GM23338 (cell line): ENCODE measurements at regions not wholly inside any gene's neighbourhood (a gene's known extent, or its start where the extent isn't known, plus 50 kb on each side); places are given as distances from the start of the nearest gene placed in this dataset.

Experiments
- ATAC-seq: fragments of 200-7000 bp; cut with Tn5 transposase; 3 replicates; pipeline ENCODE4 v1.9.1; 2020
- DNase-seq: peaks from one replicate; pipeline ENCODE4 v3.0.0-alpha.2; 2015; ENCODE audit warnings: low spot score
- H2AFZ ChIP-seq: fragments of 200-600 bp; sonication (generic); 2 replicates; pipeline ENCODE4 v1.8.0; 2016; ENCODE audit warnings: antibody characterized with exemption, mild to moderate bottlenecking, moderate library complexity
- H3F3A ChIP-seq: fragments of 200-600 bp; sonication (generic); replicated peaks from 2 replicates; pipeline ENCODE4 v1.8.0; 2017; ENCODE audit warnings: antibody characterized with exemption, mixed run types, low read depth
- H3K27ac ChIP-seq: fragments of 200-600 bp; sonication (generic); 2 replicates; pipeline ENCODE4 v1.6.1; 2016; ENCODE audit warnings: low read depth
- H3K27me3 ChIP-seq: fragments of 200-600 bp; sonication (generic); 2 replicates; pipeline ENCODE4 v1.8.0; 2016; ENCODE audit warnings: mild to moderate bottlenecking, mixed run types, moderate library complexity; ENCODE audit not compliant: insufficient read depth
- H3K36me3 ChIP-seq: fragments of 200-600 bp; sonication (generic); 2 replicates; pipeline ENCODE4 v1.8.0; 2016; ENCODE audit warnings: mild to moderate bottlenecking; ENCODE audit not compliant: insufficient read depth
- H3K4me1 ChIP-seq: fragments of 200-600 bp; sonication (generic); 2 replicates; pipeline ENCODE4 v1.8.0; 2016; ENCODE audit warnings: mild to moderate bottlenecking, moderate library complexity; ENCODE audit not compliant: insufficient read depth
- H3K4me2 ChIP-seq: fragments of 200-600 bp; sonication (generic); 2 replicates; pipeline ENCODE4 v1.7.1; 2017; ENCODE audit warnings: mixed run types
- H3K4me3 ChIP-seq: fragments of 200-600 bp; sonication (generic); 2 replicates; pipeline ENCODE4 v1.6.1; 2016; ENCODE audit warnings: mixed run types
- H3K79me2 ChIP-seq: fragments of 200-600 bp; sonication (generic); replicated peaks from 2 replicates; pipeline ENCODE4 v1.8.0; 2017; ENCODE audit warnings: mild to moderate bottlenecking; ENCODE audit not compliant: insufficient read depth
- H3K9me2 ChIP-seq: fragments of 200-600 bp; sonication (generic); 2 replicates; pipeline ENCODE4 v1.8.0; 2017; ENCODE audit not compliant: insufficient read depth
- H4K20me1 ChIP-seq: fragments of 200-600 bp; sonication (generic); replicated peaks from 2 replicates; pipeline ENCODE4 v1.8.0; 2017; ENCODE audit warnings: mild to moderate bottlenecking; ENCODE audit not compliant: insufficient read depth
- H3K27ac Mint-ChIP-seq: 2 replicates; pipeline ENCODE4 v1.8.0; 2020; ENCODE audit warnings: inconsistent platforms, mild to moderate bottlenecking, moderate library complexity, mixed read lengths
- H3K27me3 Mint-ChIP-seq: 3 replicates; pipeline ENCODE4 v1.8.0; 2022; ENCODE audit warnings: low read depth, mild to moderate bottlenecking, moderate library complexity, mixed read lengths, inconsistent platforms; ENCODE audit not compliant: insufficient read depth, poor library complexity
- H3K36me3 Mint-ChIP-seq: 3 replicates; pipeline ENCODE4 v1.8.0; 2021; ENCODE audit warnings: low read depth, mild to moderate bottlenecking, inconsistent platforms, moderate library complexity, mixed read lengths
- H3K4me1 Mint-ChIP-seq: 3 replicates; pipeline ENCODE4 v1.8.0; 2020; ENCODE audit warnings: mild to moderate bottlenecking, inconsistent platforms, mixed read lengths
- H3K4me3 Mint-ChIP-seq: 3 replicates; pipeline ENCODE4 v1.8.0; 2021; ENCODE audit warnings: moderate library complexity, mild to moderate bottlenecking, inconsistent platforms, mixed read lengths
- H3K9me3 Mint-ChIP-seq: 3 replicates; pipeline ENCODE4 v1.8.0; 2020; ENCODE audit warnings: moderate library complexity, mild to moderate bottlenecking, inconsistent platforms, mixed read lengths
- CREB1 ChIP-seq: fragments of 250-450 bp; sonication (Bioruptor Pico); IDR thresholded peaks from 2 replicates; pipeline ENCODE4 v1.5.0; 2020; ENCODE audit warnings: low read depth, mild to moderate bottlenecking, moderate library complexity
- CTCF ChIP-seq, 2 experiments: fragments of 200-600 bp in 1 of 2; sonication (generic) in 1 of 2; conservative IDR thresholded peaks; 2 replicates each; pipeline versions ENCODE4 v1.5.1 to v1.6.1; 2016 to 2017; ENCODE audit warnings: antibody characterized with exemption in 2 of 2, low read depth in 2 of 2, mild to moderate bottlenecking in 2 of 2, moderate library complexity in 1 of 2
- ETS1 ChIP-seq: IDR thresholded peaks from 2 replicates; pipeline ENCODE4 v1.6.1; 2016; ENCODE audit warnings: antibody characterized with exemption
- EZH2 ChIP-seq: fragments of 200-600 bp; sonication (generic); IDR thresholded peaks from one replicate; pipeline ENCODE4 v1.8.0; 2017; ENCODE audit warnings: antibody characterized with exemption, mild to moderate bottlenecking, low read depth; ENCODE audit not compliant: unreplicated experiment
- EZH2phosphoT487 ChIP-seq: fragments of 200-600 bp; sonication (generic); IDR thresholded peaks from one replicate; pipeline ENCODE4 v1.8.1; 2018; ENCODE audit warnings: antibody characterized with exemption; ENCODE audit not compliant: unreplicated experiment
- JUNB ChIP-seq: IDR thresholded peaks from one replicate; pipeline ENCODE4 v1.6.1; 2016; ENCODE audit warnings: antibody characterized with exemption; ENCODE audit not compliant: unreplicated experiment
- NANOG ChIP-seq: IDR thresholded peaks from 2 replicates; pipeline ENCODE4 v1.6.1; 2016; ENCODE audit warnings: antibody characterized with exemption, borderline replicate concordance
- POLR2AphosphoS5 ChIP-seq: IDR thresholded peaks from 2 replicates; pipeline ENCODE4 v1.6.1; 2016; ENCODE audit warnings: antibody characterized with exemption, low read depth
- STAT1 ChIP-seq: IDR thresholded peaks from one replicate; pipeline ENCODE4 v1.6.1; 2016; ENCODE audit warnings: antibody characterized with exemption; ENCODE audit not compliant: unreplicated experiment
- ZNF114 ChIP-seq: fragments of 250-450 bp; sonication (Bioruptor Pico); IDR thresholded peaks from 2 replicates; pipeline ENCODE4 v1.5.0; 2020; ENCODE audit warnings: mild to moderate bottlenecking, moderate library complexity
- ZNF331 ChIP-seq: fragments of 250-450 bp; sonication (Bioruptor Pico); IDR thresholded peaks from 2 replicates; pipeline ENCODE4 v1.5.0; 2020; ENCODE audit warnings: low read depth, mild to moderate bottlenecking, moderate library complexity
- ZNF462 ChIP-seq: fragments of 250-450 bp; sonication (Bioruptor Pico); IDR thresholded peaks from 2 replicates; pipeline ENCODE4 v1.5.0; 2020; ENCODE audit warnings: mild to moderate bottlenecking, moderate library complexity
- TF ChIP-seq, protein P1 (sequence below): IDR thresholded peaks from one replicate; pipeline ENCODE4 v1.6.1; 2018; ENCODE audit warnings: antibody characterized with exemption; ENCODE audit not compliant: unreplicated experiment

- peaks cover 6% of the 10 kb centered on the region for H3K27me3 Mint-ChIP-seq
- Histone ChIP-seq H3K4me2 (no peak overlapping the region), H3K4me1 (no peaks in the 10 kb centered on the region), H3K27ac (no peak overlapping the region), H3K79me2 (no peaks in the 10 kb centered on the region), H3K36me3 (no peaks in the 10 kb centered on the region), H4K20me1 (no peaks in the 10 kb centered on the region), H2AFZ (no peak overlapping the region), H3F3A (no peaks in the 10 kb centered on the region), H3K9me2 (0 out of 2 replicates have a peak, but pooled peaks cover 5% of the 10 kb centered on the region), H3K27me3 (no peaks in the 10 kb centered on the region), H3K4me3 (no peak overlapping the region)
- no peaks in the 10 kb centered on the region for H3K36me3 Mint-ChIP-seq
- DNase-seq, result no peak
- peaks cover 7% of the 10 kb centered on the region for H3K4me1 Mint-ChIP-seq
- ATAC-seq, result no peak
- H3K4me3 Mint-ChIP-seq, result no peak overlapping the region
- H3K9me3 Mint-ChIP-seq, result no peaks in the 10 kb centered on the region
- no peak overlapping the region for H3K27ac Mint-ChIP-seq
- TF ChIP-seq EZH2phosphoT487 (no peak), POLR2AphosphoS5 (no peak), EZH2 (no peak), ETS1 (no peak), ZNF331 (CRISPR knock-in tag) (no peak), JUNB (no peak), ZNF114 (CRISPR knock-in tag) (no peak), CREB1 (CRISPR knock-in tag) (no peak), CTCF (conservative IDR thresholded peaks at IDR 0.05; ENCODE audit: low read depth in 2 of 2) (no peak), ZNF462 (CRISPR knock-in tag) (no peak), NANOG (no peak), STAT1 (no peak)
- TF ChIP-seq, protein P1, sequence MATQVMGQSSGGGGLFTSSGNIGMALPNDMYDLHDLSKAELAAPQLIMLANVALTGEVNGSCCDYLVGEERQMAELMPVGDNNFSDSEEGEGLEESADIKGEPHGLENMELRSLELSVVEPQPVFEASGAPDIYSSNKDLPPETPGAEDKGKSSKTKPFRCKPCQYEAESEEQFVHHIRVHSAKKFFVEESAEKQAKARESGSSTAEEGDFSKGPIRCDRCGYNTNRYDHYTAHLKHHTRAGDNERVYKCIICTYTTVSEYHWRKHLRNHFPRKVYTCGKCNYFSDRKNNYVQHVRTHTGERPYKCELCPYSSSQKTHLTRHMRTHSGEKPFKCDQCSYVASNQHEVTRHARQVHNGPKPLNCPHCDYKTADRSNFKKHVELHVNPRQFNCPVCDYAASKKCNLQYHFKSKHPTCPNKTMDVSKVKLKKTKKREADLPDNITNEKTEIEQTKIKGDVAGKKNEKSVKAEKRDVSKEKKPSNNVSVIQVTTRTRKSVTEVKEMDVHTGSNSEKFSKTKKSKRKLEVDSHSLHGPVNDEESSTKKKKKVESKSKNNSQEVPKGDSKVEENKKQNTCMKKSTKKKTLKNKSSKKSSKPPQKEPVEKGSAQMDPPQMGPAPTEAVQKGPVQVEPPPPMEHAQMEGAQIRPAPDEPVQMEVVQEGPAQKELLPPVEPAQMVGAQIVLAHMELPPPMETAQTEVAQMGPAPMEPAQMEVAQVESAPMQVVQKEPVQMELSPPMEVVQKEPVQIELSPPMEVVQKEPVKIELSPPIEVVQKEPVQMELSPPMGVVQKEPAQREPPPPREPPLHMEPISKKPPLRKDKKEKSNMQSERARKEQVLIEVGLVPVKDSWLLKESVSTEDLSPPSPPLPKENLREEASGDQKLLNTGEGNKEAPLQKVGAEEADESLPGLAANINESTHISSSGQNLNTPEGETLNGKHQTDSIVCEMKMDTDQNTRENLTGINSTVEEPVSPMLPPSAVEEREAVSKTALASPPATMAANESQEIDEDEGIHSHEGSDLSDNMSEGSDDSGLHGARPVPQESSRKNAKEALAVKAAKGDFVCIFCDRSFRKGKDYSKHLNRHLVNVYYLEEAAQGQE, result no peak
These were observed 141.3 kb upstream of the IGSF21 start for GRCh38 chr1:17966341-17966740.
